Osteocyte (in vitro differentiated cells): ENCODE measurements at regions not wholly inside any gene's neighbourhood (a gene's known extent, or its start where the extent isn't known, plus 50 kb on each side); places are given as distances from the start of the nearest gene placed in this dataset.

Experiments used
- DNase-seq: peaks from one replicate; pipeline ENCODE4 v3.0.0; 2021; ENCODE audit warnings: mixed read lengths; ENCODE audit not compliant: unreplicated experiment; ENCODE audit errors: extremely low spot score
- H3K27ac Mint-ChIP-seq: one replicate; pipeline ENCODE4 v1.8.0; 2021; ENCODE audit warnings: mild to moderate bottlenecking, mixed read lengths; ENCODE audit not compliant: unreplicated experiment
- H3K27me3 Mint-ChIP-seq: one replicate; pipeline ENCODE4 v1.8.0; 2021; ENCODE audit warnings: mixed read lengths; ENCODE audit not compliant: unreplicated experiment
- H3K36me3 Mint-ChIP-seq: one replicate; pipeline ENCODE4 v1.8.0; 2021; ENCODE audit warnings: mixed read lengths; ENCODE audit not compliant: unreplicated experiment
- H3K4me1 Mint-ChIP-seq: one replicate; pipeline ENCODE4 v1.8.0; 2021; ENCODE audit warnings: mixed read lengths; ENCODE audit not compliant: unreplicated experiment
- H3K4me3 Mint-ChIP-seq: one replicate; pipeline ENCODE4 v1.8.0; 2021; ENCODE audit warnings: mild to moderate bottlenecking, moderate library complexity, mixed read lengths; ENCODE audit not compliant: unreplicated experiment
- H3K9me3 Mint-ChIP-seq: one replicate; pipeline ENCODE4 v1.8.0; 2021; ENCODE audit warnings: mixed read lengths; ENCODE audit not compliant: unreplicated experiment
- CTCF ChIP-seq: fragments of 200-600 bp; sonication (generic); IDR thresholded peaks from 2 replicates; pipeline ENCODE4 v1.5.0; 2021; ENCODE audit warnings: antibody characterized with exemption, mild to moderate bottlenecking, moderate library complexity

GRCh38 chr4:100099746-100100145 is 90.5 kb downstream of the DDIT4L start:
- H3K27me3 Mint-ChIP-seq, result no peaks in the 10 kb centered on the region
- no peaks in the 10 kb centered on the region for H3K9me3 Mint-ChIP-seq
- peaks cover 8% of the 10 kb centered on the region for H3K4me1 Mint-ChIP-seq
- no peak overlapping the region for H3K27ac Mint-ChIP-seq
- H3K4me3 Mint-ChIP-seq, result no peak overlapping the region
- no peak for DNase-seq
- H3K36me3 Mint-ChIP-seq, result no peaks in the 10 kb centered on the region
- no peak for TF ChIP-seq CTCF

GRCh38 chr4:100098681-100099080 is 91.6 kb downstream of the DDIT4L start:
- Mint-ChIP-seq H3K27me3 (no peaks in the 10 kb centered on the region), H3K4me3 (no peak overlapping the region), H3K9me3 (no peaks in the 10 kb centered on the region), H3K4me1 (peaks cover 10% of the 10 kb centered on the region), H3K36me3 (no peaks in the 10 kb centered on the region), H3K27ac (no peak overlapping the region)
- no peak for TF ChIP-seq CTCF
- no peak for DNase-seq

- no peaks in the 10 kb centered on the region for H3K9me3 Mint-ChIP-seq
- DNase-seq, result no peak
- H3K4me3 Mint-ChIP-seq, result no peak overlapping the region
- H3K4me1 Mint-ChIP-seq, result peaks cover 16% of the 10 kb centered on the region
- no peak for TF ChIP-seq CTCF
- no peaks in the 10 kb centered on the region for H3K27me3 Mint-ChIP-seq
- no peak overlapping the region for H3K27ac Mint-ChIP-seq
- no peaks in the 10 kb centered on the region for H3K36me3 Mint-ChIP-seq
Observed at GRCh38 chr4:100098011-100098545, 92.2 kb downstream of the DDIT4L start.

GRCh38 chr4:100095729-100096595 is 94.3 kb downstream of the DDIT4L start:
- H3K27ac Mint-ChIP-seq, result no peak overlapping the region
- DNase-seq, result no peak
- peaks cover 21% of the 10 kb centered on the region for H3K4me1 Mint-ChIP-seq
- TF ChIP-seq CTCF, result peak; percentile 75
- no peaks in the 10 kb centered on the region for H3K9me3 Mint-ChIP-seq
- H3K4me3 Mint-ChIP-seq, result no peak overlapping the region
- no peaks in the 10 kb centered on the region for H3K27me3 Mint-ChIP-seq
- no peaks in the 10 kb centered on the region for H3K36me3 Mint-ChIP-seq

GRCh38 chr4:100093091-100093866 is 97.0 kb downstream of the DDIT4L start:
- peak overlapping the region; percentile 82 for H3K27ac Mint-ChIP-seq
- no peak overlapping the region for H3K4me3 Mint-ChIP-seq
- H3K36me3 Mint-ChIP-seq, result no peaks in the 10 kb centered on the region
- peak; percentile 90 for DNase-seq
- peak; percentile 91 for TF ChIP-seq CTCF
- H3K4me1 Mint-ChIP-seq, result peaks cover 23% of the 10 kb centered on the region
- no peaks in the 10 kb centered on the region for H3K9me3 Mint-ChIP-seq
- H3K27me3 Mint-ChIP-seq, result no peaks in the 10 kb centered on the region
